Neural progenitor cell (in vitro differentiated cells): ENCODE measurements at regions not wholly inside any gene's neighbourhood (a gene's known extent, or its start where the extent isn't known, plus 50 kb on each side); places are given as distances from the start of the nearest gene placed in this dataset.

ENCODE experiments used
- EZH2 ChIP-seq: fragments of 200-600 bp; sonication (generic); IDR thresholded peaks from 2 replicates; pipeline ENCODE4 v1.6.1; 2017; ENCODE audit warnings: antibody characterized with exemption, mild to moderate bottlenecking, moderate library complexity
- EZH2phosphoT487 ChIP-seq: fragments of 200-600 bp; sonication (generic); IDR thresholded peaks from 2 replicates; pipeline ENCODE4 v1.6.1; 2017; ENCODE audit warnings: antibody characterized with exemption
- TF ChIP-seq, protein P1 (sequence below): fragments of 200-600 bp; sonication (generic); IDR thresholded peaks from 2 replicates; pipeline ENCODE4 v1.5.1; 2017; ENCODE audit warnings: antibody characterized with exemption, mild to moderate bottlenecking

DNA sequence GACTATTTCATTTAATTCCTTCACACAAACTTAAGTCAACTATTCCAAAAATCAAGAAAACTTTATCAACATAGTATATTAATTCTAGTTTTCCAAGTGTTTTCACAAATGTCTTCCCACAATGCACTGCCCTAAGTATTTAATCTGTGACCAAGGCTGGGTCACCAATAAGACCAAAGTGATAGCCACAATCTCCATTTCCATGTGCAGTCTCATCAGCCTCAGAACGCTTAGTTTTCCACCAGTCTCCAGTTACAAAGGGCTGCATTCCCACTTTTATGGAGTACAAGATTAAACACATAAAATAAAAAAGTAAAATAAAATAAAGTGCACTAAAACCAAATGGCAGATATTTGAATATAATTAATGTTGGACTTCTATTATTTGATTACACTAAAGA lies 371.6 kb upstream of the CCNH start:
- TF ChIP-seq, protein P1, sequence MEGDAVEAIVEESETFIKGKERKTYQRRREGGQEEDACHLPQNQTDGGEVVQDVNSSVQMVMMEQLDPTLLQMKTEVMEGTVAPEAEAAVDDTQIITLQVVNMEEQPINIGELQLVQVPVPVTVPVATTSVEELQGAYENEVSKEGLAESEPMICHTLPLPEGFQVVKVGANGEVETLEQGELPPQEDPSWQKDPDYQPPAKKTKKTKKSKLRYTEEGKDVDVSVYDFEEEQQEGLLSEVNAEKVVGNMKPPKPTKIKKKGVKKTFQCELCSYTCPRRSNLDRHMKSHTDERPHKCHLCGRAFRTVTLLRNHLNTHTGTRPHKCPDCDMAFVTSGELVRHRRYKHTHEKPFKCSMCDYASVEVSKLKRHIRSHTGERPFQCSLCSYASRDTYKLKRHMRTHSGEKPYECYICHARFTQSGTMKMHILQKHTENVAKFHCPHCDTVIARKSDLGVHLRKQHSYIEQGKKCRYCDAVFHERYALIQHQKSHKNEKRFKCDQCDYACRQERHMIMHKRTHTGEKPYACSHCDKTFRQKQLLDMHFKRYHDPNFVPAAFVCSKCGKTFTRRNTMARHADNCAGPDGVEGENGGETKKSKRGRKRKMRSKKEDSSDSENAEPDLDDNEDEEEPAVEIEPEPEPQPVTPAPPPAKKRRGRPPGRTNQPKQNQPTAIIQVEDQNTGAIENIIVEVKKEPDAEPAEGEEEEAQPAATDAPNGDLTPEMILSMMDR = no peak
- no peak for TF ChIP-seq EZH2
- no peak for TF ChIP-seq EZH2phosphoT487
